ENCODE measurements at regions not wholly inside any gene's neighbourhood (a gene's known extent, or its start where the extent isn't known, plus 50 kb on each side); places are given as distances from the start of the nearest gene placed in this dataset.
"Not testable (repeated sequence)": the region's sequence is repeated elsewhere in the genome, so short reads cannot be mapped to it uniquely, and the experiment has no call there.

GRCh38 chr5:44150075-44150723, 239.0 kb downstream of the FGF10 start:
- TF ChIP-seq POLR2A (IDR thresholded peaks at IDR 0.05; ENCODE audit: low read depth, low read length), result no peak
- no peak for FAIRE-seq
- no peak for DNase-seq (ENCODE audit: insufficient read length, low spot score)

GRCh38 chr5:44117947-44118346, 271.3 kb downstream of the FGF10 start:
- not testable (repeated sequence) for FAIRE-seq; DNase-seq (ENCODE audit: insufficient read length, low spot score)

- not testable (repeated sequence) for FAIRE-seq; DNase-seq (ENCODE audit: insufficient read length, low spot score)
Observed at GRCh38 chr5:44108232-44108631, 281.0 kb downstream of the FGF10 start.

- FAIRE-seq, result no peak
- no peak for TF ChIP-seq POLR2A (IDR thresholded peaks at IDR 0.05; ENCODE audit: low read depth, low read length)
- DNase-seq (ENCODE audit: insufficient read length, low spot score), result no peak
Observed at GRCh38 chr5:44099643-44100042, 289.6 kb downstream of the FGF10 start.

GRCh38 chr5:44089424-44090144, 299.6 kb downstream of the FGF10 start:
- DNase-seq (ENCODE audit: insufficient read length, low spot score), result no peak
- TF ChIP-seq POLR2A (IDR thresholded peaks at IDR 0.05; ENCODE audit: low read depth, low read length), result no peak
- FAIRE-seq, result no peak

- FAIRE-seq, result no peak
- TF ChIP-seq POLR2A (IDR thresholded peaks at IDR 0.05; ENCODE audit: low read depth, low read length), result no peak
- no peak for DNase-seq (ENCODE audit: insufficient read length, low spot score)
Observed at GRCh38 chr5:44085083-44085482, 304.1 kb downstream of the FGF10 start.

- not testable (repeated sequence) for DNase-seq (ENCODE audit: insufficient read length, low spot score); FAIRE-seq
Observed at GRCh38 chr5:44074547-44074946, 314.7 kb downstream of the FGF10 start.

- FAIRE-seq (no peak), DNase-seq (ENCODE audit: insufficient read length, low spot score) (no peak)
- no peak for TF ChIP-seq POLR2A (IDR thresholded peaks at IDR 0.05; ENCODE audit: low read depth, low read length)
Observed at GRCh38 chr5:44051591-44051990, 337.6 kb downstream of the FGF10 start.

- DNase-seq (ENCODE audit: insufficient read length, low spot score) (no peak), FAIRE-seq (no peak)
- no peak for TF ChIP-seq POLR2A (IDR thresholded peaks at IDR 0.05; ENCODE audit: low read depth, low read length)
Observed at GRCh38 chr5:44048276-44048984, 340.8 kb downstream of the FGF10 start.

- no peak for DNase-seq (ENCODE audit: insufficient read length, low spot score)
- no peak for FAIRE-seq
- TF ChIP-seq POLR2A (IDR thresholded peaks at IDR 0.05; ENCODE audit: low read depth, low read length), result no peak
Observed at GRCh38 chr5:44046619-44047364, 342.4 kb downstream of the FGF10 start.

- not testable (repeated sequence) for DNase-seq (ENCODE audit: insufficient read length, low spot score); FAIRE-seq
Observed at GRCh38 chr5:44044549-44044948, 344.7 kb downstream of the FGF10 start.

GRCh38 chr5:44028226-44028625, 361.0 kb downstream of the FGF10 start:
- no peak for DNase-seq (ENCODE audit: insufficient read length, low spot score)
- no peak for TF ChIP-seq POLR2A (IDR thresholded peaks at IDR 0.05; ENCODE audit: low read depth, low read length)

GRCh38 chr5:44022622-44023021, 366.6 kb downstream of the FGF10 start:
- TF ChIP-seq POLR2A (IDR thresholded peaks at IDR 0.05; ENCODE audit: low read depth, low read length), result no peak
- DNase-seq (ENCODE audit: insufficient read length, low spot score) (no peak), FAIRE-seq (no peak)

More at GRCh38 chr5:44028226-44028625, 361.0 kb downstream of the FGF10 start:
- FAIRE-seq, result no peak

- TF ChIP-seq POLR2A (IDR thresholded peaks at IDR 0.05; ENCODE audit: low read depth, low read length), result no peak
Observed at GRCh38 chr5:44011518-44011917, 377.7 kb downstream of the FGF10 start.

More at GRCh38 chr5:44011518-44011917, 377.7 kb downstream of the FGF10 start:
- FAIRE-seq (no peak), DNase-seq (ENCODE audit: insufficient read length, low spot score) (no peak)

Data from H54 (cell line).